HK-2 (cell line): ENCODE measurements at regions not wholly inside any gene's neighbourhood (a gene's known extent, or its start where the extent isn't known, plus 50 kb on each side); places are given as distances from the start of the nearest gene placed in this dataset.
"Not testable (repeated sequence)": the region's sequence is repeated elsewhere in the genome, so short reads cannot be mapped to it uniquely, and the experiment has no call there.

ENCODE experiments used
- DNase-seq: peaks from one replicate; pipeline ENCODE4 v3.0.0-alpha.2; 2018; ENCODE audit not compliant: unreplicated experiment

- peak; percentile 9 for DNase-seq
Observed at GRCh38 chrX:85808217-85808616, 239.1 kb downstream of the CHM start.

- not testable (repeated sequence) for DNase-seq
Observed at GRCh38 chrX:85772391-85772790, 275.0 kb downstream of the CHM start.

- DNase-seq: no peak
Observed at GRCh38 chrX:85765651-85766050, 281.7 kb downstream of the CHM start.

GRCh38 chrX:85723025-85723424, 324.3 kb downstream of the CHM start:
- not testable (repeated sequence) for DNase-seq

- not testable (repeated sequence) for DNase-seq
Observed at GRCh38 chrX:85703233-85703632, 323.8 kb upstream of the POF1B start.

- no peak for DNase-seq
Observed at GRCh38 chrX:85698921-85699320, 319.5 kb upstream of the POF1B start.

GRCh38 chrX:85685843-85686242, 306.4 kb upstream of the POF1B start:
- DNase-seq: no peak

GRCh38 chrX:85666471-85666870, 287.0 kb upstream of the POF1B start:
- DNase-seq: no peak

- not testable (repeated sequence) for DNase-seq
Observed at GRCh38 chrX:85663970-85664369, 284.5 kb upstream of the POF1B start.

- no peak for DNase-seq
Observed at GRCh38 chrX:85630901-85631300, 251.4 kb upstream of the POF1B start.

GRCh38 chrX:85627363-85627762, 247.9 kb upstream of the POF1B start:
- no peak for DNase-seq

- no peak for DNase-seq
Observed at GRCh38 chrX:85622635-85623034, 243.2 kb upstream of the POF1B start.

GRCh38 chrX:85620466-85620865, 241.0 kb upstream of the POF1B start:
- DNase-seq: no peak

- DNase-seq: no peak
Observed at GRCh38 chrX:85619962-85620361, 240.5 kb upstream of the POF1B start.

- DNase-seq: no peak
Observed at GRCh38 chrX:85611926-85612325, 232.5 kb upstream of the POF1B start.

- DNase-seq: no peak
Observed at GRCh38 chrX:85592980-85593379, 213.5 kb upstream of the POF1B start.

GRCh38 chrX:85591536-85591935, 212.1 kb upstream of the POF1B start:
- DNase-seq: no peak

- no peak for DNase-seq
Observed at GRCh38 chrX:85590638-85591037, 211.2 kb upstream of the POF1B start.

- DNase-seq: no peak
Observed at GRCh38 chrX:85573801-85574200, 194.3 kb upstream of the POF1B start.

GRCh38 chrX:85570496-85570895, 191.0 kb upstream of the POF1B start:
- DNase-seq: no peak

GRCh38 chrX:85569686-85570085, 190.2 kb upstream of the POF1B start:
- DNase-seq: no peak

GRCh38 chrX:85569096-85569495, 189.6 kb upstream of the POF1B start:
- no peak for DNase-seq

- no peak for DNase-seq
Observed at GRCh38 chrX:85561231-85561630, 181.8 kb upstream of the POF1B start.

GRCh38 chrX:85544609-85545008, 165.1 kb upstream of the POF1B start:
- no peak for DNase-seq

- no peak for DNase-seq
Observed at GRCh38 chrX:85543866-85544265, 164.4 kb upstream of the POF1B start.
